AG20443 (cell line): ENCODE measurements at regions not wholly inside any gene's neighbourhood (a gene's known extent, or its start where the extent isn't known, plus 50 kb on each side); places are given as distances from the start of the nearest gene placed in this dataset.
"Not testable (repeated sequence)": the region's sequence is repeated elsewhere in the genome, so short reads cannot be mapped to it uniquely, and the experiment has no call there.

Experiments used
- DNase-seq: peaks from one replicate; pipeline ENCODE4 v3.0.0; 2012; ENCODE audit warnings: low spot score, mixed read lengths

DNA sequence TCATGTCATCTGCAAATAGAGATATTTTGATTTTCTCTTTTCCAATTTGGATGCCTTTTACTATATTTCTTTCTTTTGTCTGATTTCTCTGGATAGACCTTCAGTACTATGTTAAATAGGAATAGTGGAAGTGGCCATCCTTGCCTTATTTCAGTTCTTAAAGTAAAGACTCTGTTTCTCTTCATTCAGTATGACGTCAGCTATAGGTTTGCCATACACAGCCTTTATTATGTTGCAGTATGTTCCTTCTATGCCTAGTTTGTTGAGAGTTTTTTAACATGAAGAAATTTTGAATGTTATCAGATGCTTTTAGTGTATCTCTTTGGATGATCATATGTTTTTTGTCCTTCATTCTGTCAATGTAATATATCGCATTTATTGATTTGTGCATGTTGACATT lies 566.7 kb upstream of the ROBO1 start:
- DNase-seq, result no peak

GRCh38 chr3:80331494-80332170 lies 563.8 kb upstream of the ROBO1 start:
- DNase-seq, result no peak

GRCh38 chr3:80314541-80314940 lies 546.7 kb upstream of the ROBO1 start:
- DNase-seq, result not testable (repeated sequence)

- DNase-seq, result no peak
Measured at GRCh38 chr3:80308637-80309036, 540.8 kb upstream of the ROBO1 start.

DNA sequence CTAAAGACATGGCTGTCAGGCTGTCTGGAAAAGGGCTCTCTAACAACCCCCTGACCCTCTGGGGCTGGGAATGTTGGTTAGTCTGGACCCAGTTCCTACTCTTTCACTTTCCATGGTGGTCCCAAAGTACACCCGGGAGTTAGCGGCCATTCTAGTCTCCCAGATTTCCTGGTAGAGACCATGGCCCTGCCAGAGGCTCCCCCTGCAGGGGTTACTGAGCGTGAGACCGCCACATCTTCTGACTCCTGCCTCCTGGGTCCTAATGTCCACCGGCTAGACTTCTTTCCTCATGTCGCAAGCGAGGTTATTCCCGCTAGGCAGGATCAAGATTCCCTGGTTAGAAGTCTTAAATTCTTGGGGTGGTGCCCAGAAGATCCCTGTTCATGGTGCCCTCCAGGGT lies 540.0 kb upstream of the ROBO1 start:
- DNase-seq, result no peak

GRCh38 chr3:80297720-80298119 lies 529.9 kb upstream of the ROBO1 start:
- no peak for DNase-seq

- no peak for DNase-seq
Measured at GRCh38 chr3:80285388-80285787, 517.6 kb upstream of the ROBO1 start.

DNA sequence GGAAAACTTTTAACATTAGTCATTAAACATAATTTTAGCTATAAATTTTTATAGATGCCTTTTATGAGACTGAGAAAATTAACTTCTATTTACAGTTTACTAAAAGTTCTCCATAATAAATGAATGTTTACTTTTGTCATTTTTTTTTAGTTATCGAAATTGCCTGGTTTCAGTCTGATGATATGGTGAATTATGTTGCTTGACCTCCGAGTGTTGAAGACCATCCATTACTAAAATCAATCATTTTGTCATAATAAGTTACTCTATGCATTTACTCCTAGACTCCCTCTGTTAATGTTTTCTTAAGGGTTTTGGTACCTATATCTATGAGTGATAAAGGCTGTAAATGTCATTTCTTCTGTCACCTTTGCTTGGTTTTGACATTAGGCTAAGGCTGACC lies 516.0 kb upstream of the ROBO1 start:
- DNase-seq, result no peak

DNA sequence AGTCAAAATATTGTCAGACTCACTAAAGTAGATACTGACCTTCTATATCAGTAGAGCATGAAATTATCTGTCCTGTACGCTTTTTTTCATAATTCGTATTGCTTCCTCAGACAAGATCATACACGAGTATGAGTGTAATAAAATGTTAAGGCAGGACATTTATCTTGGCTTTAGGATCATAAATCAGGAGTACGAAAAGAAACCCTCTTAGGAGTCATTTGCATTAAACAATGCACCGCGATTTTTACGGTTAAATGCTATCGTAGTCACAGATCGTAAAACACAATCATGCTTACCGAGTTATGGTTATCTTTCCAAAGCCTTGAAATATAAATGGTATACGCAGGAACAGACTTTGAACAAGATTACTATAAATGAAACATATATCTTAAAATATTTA lies 510.3 kb upstream of the ROBO1 start:
- DNase-seq, result no peak

- no peak for DNase-seq
Measured at GRCh38 chr3:80275120-80275519, 507.3 kb upstream of the ROBO1 start.

GRCh38 chr3:80263260-80263659 lies 495.5 kb upstream of the ROBO1 start:
- no peak for DNase-seq

- no peak for DNase-seq
Measured at GRCh38 chr3:80261082-80261481, 493.3 kb upstream of the ROBO1 start.

GRCh38 chr3:80259736-80260135 lies 491.9 kb upstream of the ROBO1 start:
- DNase-seq, result no peak

DNA sequence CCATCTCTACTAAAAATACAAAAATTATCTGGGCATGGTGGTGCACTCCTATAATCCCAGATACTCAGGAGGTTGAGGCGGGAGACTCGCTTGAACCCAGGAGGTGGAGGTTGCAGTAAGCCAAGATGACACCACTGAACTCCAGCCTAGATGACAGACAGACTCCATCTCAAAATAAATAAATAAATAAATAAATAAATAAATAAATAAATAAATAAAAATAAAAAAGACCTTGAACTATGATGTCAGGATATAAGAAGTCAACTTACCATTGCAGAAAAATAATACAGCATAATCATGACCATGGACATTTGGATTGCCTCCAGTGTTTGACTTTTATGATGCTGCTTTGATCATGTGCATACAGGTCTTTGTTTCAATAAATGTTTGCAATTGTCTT lies 484.3 kb upstream of the ROBO1 start:
- no peak for DNase-seq

DNA sequence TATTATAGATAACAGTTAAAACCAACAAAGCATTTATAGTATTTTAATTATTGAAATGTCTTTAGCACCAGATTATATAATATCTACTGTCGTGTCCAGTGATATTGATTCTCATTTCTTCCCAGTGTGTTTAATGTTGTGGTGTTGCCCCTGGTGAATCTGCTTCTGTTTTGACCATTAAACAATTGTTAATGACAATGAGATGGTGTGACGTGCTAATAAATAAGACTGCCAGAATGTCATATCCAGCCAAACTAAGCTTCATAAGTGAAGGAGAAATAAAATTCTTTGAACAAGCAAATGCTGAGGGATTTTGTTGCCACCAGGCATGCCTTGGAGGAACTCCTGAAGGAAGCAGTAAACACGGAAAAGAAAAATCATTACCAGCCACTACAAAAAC lies 480.0 kb upstream of the ROBO1 start:
- no peak for DNase-seq

GRCh38 chr3:80244390-80244789 lies 476.6 kb upstream of the ROBO1 start:
- no peak for DNase-seq

DNA sequence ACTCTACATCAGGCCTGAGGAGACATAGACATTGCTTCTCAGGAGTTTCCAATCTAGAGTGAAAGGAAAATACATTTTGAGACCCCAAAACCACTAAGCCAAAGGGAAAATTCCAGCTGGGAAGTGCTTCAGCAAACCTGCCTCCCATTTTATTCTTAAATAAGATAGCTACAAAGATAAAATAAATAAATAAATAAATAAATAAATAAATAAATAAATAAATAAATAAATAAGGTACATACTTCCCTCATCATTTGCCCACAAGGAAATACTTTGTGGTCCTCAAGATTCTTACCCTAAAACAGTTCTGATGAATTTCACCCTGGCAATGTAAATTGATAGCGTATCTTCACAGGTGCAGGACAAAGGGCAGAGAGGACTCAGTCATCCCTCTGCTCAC lies 474.0 kb upstream of the ROBO1 start:
- DNase-seq, result no peak

GRCh38 chr3:80239301-80239700 lies 471.5 kb upstream of the ROBO1 start:
- DNase-seq, result no peak

DNA sequence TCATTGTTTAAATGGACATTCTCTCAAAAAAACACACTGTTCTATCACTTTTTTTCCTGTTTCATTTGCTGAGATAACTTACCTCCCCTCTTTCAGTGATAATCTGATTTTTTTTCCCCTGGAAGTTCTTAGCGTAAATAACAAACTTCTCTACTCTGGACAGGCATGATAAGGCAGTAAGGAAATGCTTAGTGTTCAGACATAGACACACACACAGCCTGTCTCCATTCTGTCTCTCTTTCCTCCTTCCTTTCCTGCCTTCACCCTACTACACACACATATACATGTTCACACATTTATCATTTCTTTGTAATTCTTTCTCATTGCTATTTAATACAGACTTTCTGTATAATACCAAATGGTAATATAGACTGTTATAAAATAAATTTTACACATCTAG lies 470.8 kb upstream of the ROBO1 start:
- DNase-seq, result no peak

DNA sequence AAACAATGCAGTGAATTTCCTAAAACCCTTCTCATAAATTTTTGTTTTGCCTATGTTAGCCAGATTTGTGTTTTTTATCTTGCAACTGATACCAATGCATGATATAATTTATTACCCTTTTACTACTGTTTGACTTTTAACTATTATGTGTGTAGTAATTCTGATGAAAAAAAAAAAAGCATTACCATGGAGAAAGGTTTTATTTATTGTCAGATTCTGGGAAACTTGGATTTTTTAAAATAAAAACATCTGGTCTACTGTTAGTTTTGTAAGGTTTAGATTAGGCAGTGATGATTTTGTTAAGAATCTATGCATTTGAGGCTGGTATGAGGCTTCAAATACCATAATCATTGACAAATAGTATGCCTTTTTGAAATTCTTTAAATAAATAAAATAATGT lies 470.4 kb upstream of the ROBO1 start:
- DNase-seq, result no peak

DNA sequence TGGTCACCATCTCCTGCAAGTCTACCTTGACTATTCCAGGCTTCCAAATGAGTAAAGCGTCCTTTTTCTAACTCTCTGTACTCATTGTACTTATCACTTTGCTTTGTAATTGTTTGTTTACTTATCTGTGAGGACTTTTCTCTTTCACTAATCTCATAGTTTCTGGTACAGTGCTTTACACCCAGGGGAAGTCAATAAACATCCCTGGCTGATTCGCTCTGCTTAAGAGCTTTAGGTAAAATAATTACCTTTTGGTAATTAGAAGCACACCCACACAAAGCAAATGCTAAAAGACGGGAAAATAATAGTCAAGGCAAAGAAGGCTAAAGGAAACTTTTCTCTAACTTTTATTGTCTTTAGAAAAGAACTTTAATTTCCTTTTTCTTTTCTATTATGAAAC lies 466.9 kb upstream of the ROBO1 start:
- DNase-seq, result no peak

GRCh38 chr3:80233576-80233975 lies 465.8 kb upstream of the ROBO1 start:
- DNase-seq, result no peak

- no peak for DNase-seq
Measured at GRCh38 chr3:80232760-80233159, 465.0 kb upstream of the ROBO1 start.

DNA sequence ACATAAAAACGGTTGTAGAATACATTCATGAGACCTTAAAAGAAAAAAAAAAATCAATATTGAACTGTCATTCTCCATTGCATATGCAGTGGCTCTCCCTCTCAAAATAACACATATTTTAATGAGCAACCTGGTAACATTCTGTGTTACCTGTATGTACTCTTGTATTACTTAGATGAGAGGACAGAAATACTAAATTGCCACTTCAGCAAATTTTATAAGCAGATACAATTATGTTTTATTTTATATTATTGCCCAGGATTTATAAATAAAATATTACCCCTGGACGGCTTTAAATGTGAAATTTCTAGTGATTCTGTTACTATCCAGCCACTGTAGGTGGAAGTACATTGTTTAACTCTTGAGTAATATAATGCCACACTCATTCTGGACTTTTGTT lies 463.2 kb upstream of the ROBO1 start:
- no peak for DNase-seq

DNA sequence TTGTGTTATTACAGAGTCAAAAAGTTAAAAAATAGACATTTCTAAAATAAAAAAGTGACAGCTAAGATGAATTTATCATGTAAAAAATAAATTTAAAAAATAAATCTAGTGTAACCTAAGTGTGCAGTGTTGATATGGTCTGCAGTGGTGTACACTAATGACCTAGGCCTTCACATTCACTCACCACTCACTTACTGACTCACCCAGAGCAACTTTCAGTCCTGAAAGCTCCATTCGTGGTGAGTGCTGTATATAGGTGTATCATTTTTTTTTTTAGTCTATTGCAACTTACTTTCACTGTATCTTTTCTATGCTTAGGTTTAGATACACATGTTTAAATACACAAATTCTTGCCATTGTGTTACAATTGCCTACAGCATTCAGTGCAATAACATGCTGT lies 459.4 kb upstream of the ROBO1 start:
- no peak for DNase-seq
